Mesenchymal stem cell (in vitro differentiated cells and primary cell): ENCODE measurements at regions not wholly inside any gene's neighbourhood (a gene's known extent, or its start where the extent isn't known, plus 50 kb on each side); places are given as distances from the start of the nearest gene placed in this dataset.

Experiments
- DNase-seq: peaks from one replicate; pipeline ENCODE4 v3.0.0-alpha.2; 2013
- H2AFZ ChIP-seq: one replicate; pipeline ENCODE4 v1.6.1; 2013; ENCODE audit warnings: low read depth, mild to moderate bottlenecking, control low read depth, inconsistent platforms, low read length, moderate library complexity
- H2AK5ac ChIP-seq: 2 replicates; pipeline ENCODE4 v1.6.1; 2013; ENCODE audit warnings: low read length, moderate library complexity, mild to moderate bottlenecking, inconsistent platforms; ENCODE audit not compliant: severe bottlenecking
- H2BK120ac ChIP-seq: one replicate; pipeline ENCODE4 v1.6.1; 2013; ENCODE audit warnings: low read depth, mild to moderate bottlenecking, inconsistent platforms, low read length, moderate library complexity
- H2BK12ac ChIP-seq, 2 experiments: one replicate each; pipeline ENCODE4 v1.6.1; 2013; ENCODE audit warnings: inconsistent platforms in 2 of 2, low read length in 2 of 2, mild to moderate bottlenecking in 2 of 2, moderate library complexity in 2 of 2, control low read depth in 1 of 2
- H2BK15ac ChIP-seq: one replicate; pipeline ENCODE4 v1.6.1; 2013; ENCODE audit warnings: mild to moderate bottlenecking, low read depth, inconsistent platforms; ENCODE audit not compliant: poor library complexity, severe bottlenecking
- H2BK5ac ChIP-seq: 2 replicates; pipeline ENCODE4 v1.6.1; 2013; ENCODE audit warnings: low read depth, mild to moderate bottlenecking, low read length, control low read depth, inconsistent platforms; ENCODE audit not compliant: poor library complexity, severe bottlenecking
- H3K14ac ChIP-seq, 2 experiments: one replicate each; pipeline ENCODE4 v1.6.1; 2013; ENCODE audit warnings: inconsistent platforms in 2 of 2, low read length in 2 of 2, control low read depth in 1 of 2, mild to moderate bottlenecking in 1 of 2, moderate library complexity in 1 of 2
- H3K18ac ChIP-seq, 2 experiments: one replicate each; pipeline ENCODE4 v1.6.1; 2013; ENCODE audit warnings: inconsistent platforms in 2 of 2, low read length in 2 of 2, control low read depth in 1 of 2, low read depth in 1 of 2, mild to moderate bottlenecking in 1 of 2
- H3K23ac ChIP-seq, 2 experiments: one replicate each; pipeline ENCODE4 v1.6.1; 2013; ENCODE audit warnings: inconsistent platforms in 2 of 2, low read length in 2 of 2, mild to moderate bottlenecking in 2 of 2, moderate library complexity in 2 of 2, control low read depth in 1 of 2
- H3K27ac ChIP-seq: 2 replicates; pipeline ENCODE4 v1.5.1; 2013; ENCODE audit warnings: mild to moderate bottlenecking, moderate library complexity, low read length, control low read depth, inconsistent platforms; ENCODE audit not compliant: poor library complexity, severe bottlenecking
- H3K27me3 ChIP-seq, 2 experiments: 2 replicates each; pipeline versions ENCODE4 v1.6.1 to v1.7.0; 2013; ENCODE audit warnings: low read length in 2 of 2, mild to moderate bottlenecking in 2 of 2, moderate library complexity in 2 of 2, control low read depth in 1 of 2, inconsistent platforms in 1 of 2; ENCODE audit not compliant: control insufficient read depth in 1 of 2, insufficient read depth in 1 of 2
- H3K36me3 ChIP-seq, 2 experiments: 2 replicates each; pipeline versions ENCODE4 v1.6.1 to v1.7.0; 2013; ENCODE audit warnings: low read length in 2 of 2, control low read depth in 1 of 2, inconsistent platforms in 1 of 2, low read depth in 1 of 2, mild to moderate bottlenecking in 1 of 2; ENCODE audit not compliant: insufficient read depth in 2 of 2, control insufficient read depth in 1 of 2
- H3K4ac ChIP-seq, 2 experiments: one replicate each; pipeline ENCODE4 v1.6.1; 2013; ENCODE audit warnings: inconsistent platforms in 2 of 2, low read length in 2 of 2, mild to moderate bottlenecking in 2 of 2, moderate library complexity in 2 of 2, control low read depth in 1 of 2, low read depth in 1 of 2
- H3K4me1 ChIP-seq: 2 replicates; pipeline ENCODE4 v1.6.1; 2013; ENCODE audit warnings: low read depth, low read length, control low read depth; ENCODE audit not compliant: control insufficient read depth, insufficient read depth
- H3K4me2 ChIP-seq: 2 replicates; pipeline ENCODE4 v1.6.1; 2013; ENCODE audit warnings: low read length, mild to moderate bottlenecking, inconsistent platforms; ENCODE audit not compliant: poor library complexity, severe bottlenecking
- H3K4me3 ChIP-seq, 2 experiments: 2 replicates each; pipeline versions ENCODE4 v1.5.1 to v1.7.0; 2013; ENCODE audit warnings: low read length in 2 of 2, mild to moderate bottlenecking in 2 of 2, control low read depth in 1 of 2, low read depth in 1 of 2; ENCODE audit not compliant: insufficient read depth in 1 of 2
- H3K79me1 ChIP-seq: replicated peaks from 2 replicates; pipeline ENCODE4 v1.6.1; 2013; ENCODE audit warnings: mild to moderate bottlenecking, control low read depth, low read length, inconsistent platforms; ENCODE audit not compliant: poor library complexity, severe bottlenecking
- H3K9ac ChIP-seq: 2 replicates; pipeline ENCODE4 v1.7.0; 2013; ENCODE audit warnings: mild to moderate bottlenecking, low read length, moderate library complexity
- H3K9me3 ChIP-seq: 2 replicates; pipeline ENCODE4 v1.7.0; 2013; ENCODE audit warnings: mild to moderate bottlenecking, low read length; ENCODE audit not compliant: control insufficient read depth
- H4K8ac ChIP-seq: one replicate; pipeline ENCODE4 v1.6.1; 2013; ENCODE audit warnings: inconsistent platforms, mild to moderate bottlenecking, low read length, moderate library complexity
- H4K91ac ChIP-seq: one replicate; pipeline ENCODE4 v1.6.1; 2013; ENCODE audit warnings: mild to moderate bottlenecking, low read length, inconsistent platforms
- WGBS: methylation state at CpG from one replicate; pipeline ENCODE4 v1.1.7; 2013; ENCODE audit warnings: mixed read lengths; 5-methylcytosine and 5-hydroxymethylcytosine counted together

DNA sequence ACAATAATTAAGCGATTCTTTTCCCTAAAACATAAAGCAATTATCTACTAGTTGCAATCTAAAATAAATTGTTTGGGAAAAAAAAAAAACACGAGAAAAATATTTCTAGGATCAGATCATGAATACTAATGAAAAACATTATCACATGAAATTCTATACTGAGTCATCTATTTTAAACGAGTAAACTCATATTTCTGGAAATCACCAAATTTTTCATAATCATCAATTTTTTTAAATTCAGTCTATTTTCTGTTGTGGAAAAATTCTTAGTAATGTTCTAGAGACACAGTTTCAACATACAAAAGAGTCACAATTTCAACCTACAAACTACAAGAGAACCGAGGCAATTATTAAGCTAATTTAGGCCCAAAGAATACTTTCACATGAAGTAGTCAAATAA is 245.6 kb upstream of the SOX5 start:
- WGBS, result no CpG with 5 or more reads among the region's 4 CpGs
- Histone ChIP-seq H2AK5ac (no peak overlapping the region), H3K36me3 (no peaks in the 10 kb centered on the region), H3K23ac (no peak overlapping the region), H2BK5ac (no peak overlapping the region), H3K18ac (no peak overlapping the region), H3K9me3 (no peaks in the 10 kb centered on the region), H3K4ac (no peak overlapping the region), H3K9ac (no peak overlapping the region), H2BK12ac (no peak overlapping the region), H3K14ac (no peak overlapping the region), H4K91ac (no peak overlapping the region), H3K4me1 (peaks cover 9% of the 10 kb centered on the region), H2BK120ac (no peak overlapping the region), H3K27ac (no peak overlapping the region), H3K4me3 (no peak overlapping the region), H2AFZ (no peak overlapping the region), H3K79me1 (no peaks in the 10 kb centered on the region), H4K8ac (no peak overlapping the region), H2BK15ac (no peak overlapping the region), H3K4me2 (no peak overlapping the region), H3K27me3 (no peaks in the 10 kb centered on the region)
- DNase-seq, result no peak

DNA sequence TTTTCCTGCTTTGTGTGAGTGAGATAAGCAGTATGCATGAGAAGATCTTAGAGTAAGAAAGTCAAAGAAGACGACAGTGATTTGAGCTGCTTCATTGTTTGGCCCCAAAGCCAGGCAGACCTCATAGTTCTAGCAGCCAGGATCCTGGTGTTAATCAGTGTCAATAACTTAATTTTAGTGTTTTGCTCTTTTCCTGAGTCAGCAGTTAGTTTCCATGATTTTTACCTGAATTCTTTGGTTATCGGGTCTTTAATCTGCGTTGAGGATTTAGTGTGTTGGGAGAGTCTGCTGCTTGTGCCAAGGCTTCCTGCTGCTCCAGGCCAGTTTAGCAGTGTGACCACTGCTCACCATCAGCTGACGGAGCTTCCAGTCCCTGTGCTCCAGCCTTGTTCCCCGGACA is 241.6 kb upstream of the SOX5 start:
- Histone ChIP-seq H3K9me3 (peaks cover 14% of the 10 kb centered on the region), H3K27ac (no peak overlapping the region), H3K4me3 (no peak overlapping the region), H3K18ac (no peak overlapping the region), H2AK5ac (no peak overlapping the region), H2AFZ (no peak overlapping the region), H3K23ac (no peak overlapping the region), H3K4ac (no peak overlapping the region), H3K9ac (no peak overlapping the region), H3K4me1 (no peaks in the 10 kb centered on the region), H4K8ac (no peak overlapping the region), H3K27me3 (no peaks in the 10 kb centered on the region), H2BK15ac (no peak overlapping the region), H3K79me1 (no peaks in the 10 kb centered on the region), H2BK5ac (no peak overlapping the region), H2BK12ac (no peak overlapping the region), H3K36me3 (no peaks in the 10 kb centered on the region), H4K91ac (no peak overlapping the region), H3K4me2 (no peak overlapping the region), H3K14ac (no peak overlapping the region), H2BK120ac (no peak overlapping the region)
- no peak for DNase-seq
- whole genome bisulfite sequencing, result 79% methylated on average over 5 of the region's 5 CpGs

DNA sequence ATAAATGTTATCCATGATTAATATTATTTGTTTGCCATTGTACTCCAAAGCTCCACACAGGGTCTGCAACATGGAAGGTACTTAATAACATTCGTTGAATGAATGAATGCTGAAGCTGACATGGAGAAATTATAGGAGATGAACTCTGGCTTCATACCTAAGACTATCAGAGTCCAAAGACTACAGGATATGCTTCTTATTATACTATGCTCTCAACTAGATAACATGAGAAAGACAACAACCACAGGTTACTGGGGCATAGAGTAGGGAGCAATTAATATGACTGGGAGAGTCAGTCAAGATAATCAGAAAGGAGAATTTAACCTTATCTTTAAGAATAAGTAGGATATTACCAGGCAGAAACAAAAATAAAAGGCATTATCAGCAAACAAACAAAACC is 236.3 kb upstream of the SOX5 start:
- no peaks in the 10 kb centered on the region for H3K27me3 ChIP-seq
- no peak overlapping the region for H3K18ac ChIP-seq
- no peak overlapping the region for H2BK120ac ChIP-seq
- no peak overlapping the region for H3K14ac ChIP-seq
- no CpG with 5 or more reads among the region's 1 CpG for WGBS
- H3K4me1 ChIP-seq, result no peaks in the 10 kb centered on the region
- no peak overlapping the region for H2AK5ac ChIP-seq
- no peak overlapping the region for H4K91ac ChIP-seq
- H3K27ac ChIP-seq, result no peak overlapping the region
- no peak for DNase-seq
- H3K36me3 ChIP-seq, result no peaks in the 10 kb centered on the region
- no peak overlapping the region for H2BK15ac ChIP-seq
- no peak overlapping the region for H2AFZ ChIP-seq
- no peak overlapping the region for H3K23ac ChIP-seq
- H2BK12ac ChIP-seq, result no peak overlapping the region
- H4K8ac ChIP-seq, result no peak overlapping the region
- peaks cover 24% of the 10 kb centered on the region for H3K9me3 ChIP-seq
- no peaks in the 10 kb centered on the region for H3K79me1 ChIP-seq
- no peak overlapping the region for H3K4ac ChIP-seq
- no peak overlapping the region for H2BK5ac ChIP-seq
- no peak overlapping the region for H3K9ac ChIP-seq
- H3K4me3 ChIP-seq, result no peak overlapping the region
- H3K4me2 ChIP-seq, result no peak overlapping the region

DNA sequence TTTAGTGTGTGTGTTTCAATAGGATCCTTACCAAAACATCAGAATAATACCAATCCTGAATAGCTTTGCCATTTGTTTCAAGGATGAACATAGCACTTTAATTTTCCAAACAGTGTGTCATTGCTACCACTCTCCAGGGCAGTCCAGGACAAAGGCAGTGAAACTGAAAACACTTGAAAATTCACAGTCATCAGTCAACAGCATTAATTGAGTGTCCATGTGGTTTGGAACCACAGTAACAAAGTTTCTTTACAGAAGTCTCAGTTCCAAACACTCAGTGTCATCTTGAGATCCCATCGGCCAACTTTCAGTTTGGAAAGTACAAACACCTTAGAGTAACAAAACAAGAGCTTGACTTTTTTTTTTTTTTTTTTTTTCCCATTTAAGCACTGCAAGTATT is 228.4 kb upstream of the SOX5 start:
- H3K4me1 ChIP-seq, result no peaks in the 10 kb centered on the region
- no peak overlapping the region for H3K14ac ChIP-seq
- H3K27ac ChIP-seq, result no peak overlapping the region
- no peaks in the 10 kb centered on the region for H3K79me1 ChIP-seq
- no peaks in the 10 kb centered on the region for H3K27me3 ChIP-seq
- no peak overlapping the region for H2BK120ac ChIP-seq
- no peak overlapping the region for H3K9ac ChIP-seq
- H4K8ac ChIP-seq, result no peak overlapping the region
- no peak overlapping the region for H3K23ac ChIP-seq
- no peak overlapping the region for H2AFZ ChIP-seq
- H3K4ac ChIP-seq, result no peak overlapping the region
- no peak overlapping the region for H3K4me3 ChIP-seq
- H3K4me2 ChIP-seq, result no peak overlapping the region
- H4K91ac ChIP-seq, result no peak overlapping the region
- peak; percentile 12 for DNase-seq
- H2BK15ac ChIP-seq, result no peak overlapping the region
- no peak overlapping the region for H2BK5ac ChIP-seq
- H3K18ac ChIP-seq, result no peak overlapping the region
- no peak overlapping the region for H2AK5ac ChIP-seq
- WGBS, result 92% methylated on average over 1 of the region's 1 CpG
- no peaks in the 10 kb centered on the region for H3K36me3 ChIP-seq
- no peaks in the 10 kb centered on the region for H3K9me3 ChIP-seq
- no peak overlapping the region for H2BK12ac ChIP-seq
